Lung (tissue), 11 donors: ENCODE measurements at regions not wholly inside any gene's neighbourhood (a gene's known extent, or its start where the extent isn't known, plus 50 kb on each side); places are given as distances from the start of the nearest gene placed in this dataset.
A peak's percentile ranks its signal among the peaks of the same experiment; 100 is the strongest.

Experiments used
- ATAC-seq: fragments of 200-7000 bp; cut with Tn5 transposase; one replicate; pipeline ENCODE4 v1.9.1; 2020; ENCODE audit warnings: moderate number of reproducible peaks; ENCODE audit not compliant: insufficient read depth, low FRiP score
- DNase-seq, 3 donors: peaks; one replicate each; pipeline ENCODE4 v3.0.0-alpha.2; 2013 to 2017
- H3K27ac ChIP-seq, 2 donors: one replicate each; pipeline ENCODE4 v1.5.1; 2013; ENCODE audit warnings: mild to moderate bottlenecking in 2 of 2, moderate library complexity in 2 of 2, control low read depth in 1 of 2, inconsistent platforms in 1 of 2, low read depth in 1 of 2, low read length in 1 of 2
- H3K27me3 ChIP-seq, 3 donors: one replicate each; pipeline ENCODE4 v1.5.1; 2013; ENCODE audit warnings: low read length in 2 of 3; ENCODE audit not compliant: control insufficient read depth in 3 of 3, insufficient read depth in 3 of 3
- H3K36me3 ChIP-seq, 4 donors: one replicate each; pipeline ENCODE4 v1.5.1; 2013; ENCODE audit warnings: low read length in 4 of 4, mild to moderate bottlenecking in 1 of 4, moderate library complexity in 1 of 4; ENCODE audit not compliant: control insufficient read depth in 4 of 4, insufficient read depth in 4 of 4
- H3K4me1 ChIP-seq, 5 donors: one replicate each; pipeline ENCODE4 v1.5.1; 2013; ENCODE audit warnings: low read length in 5 of 5, mild to moderate bottlenecking in 2 of 5, moderate library complexity in 1 of 5; ENCODE audit not compliant: control insufficient read depth in 5 of 5, insufficient read depth in 5 of 5
- H3K4me3 ChIP-seq: one replicate; pipeline ENCODE4 v1.5.1; 2013; ENCODE audit warnings: mild to moderate bottlenecking, control low read depth, moderate library complexity
- H3K9ac ChIP-seq, 2 donors: one replicate each; pipeline ENCODE4 v1.5.1; 2013; ENCODE audit warnings: low read length in 2 of 2, control low read depth in 1 of 2; ENCODE audit not compliant: insufficient read depth in 1 of 2
- H3K9me3 ChIP-seq, 4 donors: one replicate each; pipeline ENCODE4 v1.5.1; 2013; ENCODE audit warnings: low read length in 3 of 4, mild to moderate bottlenecking in 1 of 4, moderate library complexity in 1 of 4; ENCODE audit not compliant: control insufficient read depth in 4 of 4, insufficient read depth in 3 of 4
- WGBS, 2 donors: extraction: QIAGEN DNeasy Blood & Tissue Kit; methylation state at CpG; one replicate each; pipeline ENCODE4 v1.1.7; 2013; 5-methylcytosine and 5-hydroxymethylcytosine counted together
- TF ChIP-seq, protein P1 (sequence below): IDR thresholded peaks from 2 replicates; pipeline ENCODE4 v1.5.1; 2012; ENCODE audit warnings: mild to moderate bottlenecking; ENCODE audit errors: control extremely low read depth, extremely low read depth
- donor health status: control.
- donor health status: control.
- donor health status: Bipolar disorder and iron deficiency.
- donor health status: healthy.
- donor health status: DM: yes; HTN: yes; CAD: no.

DNA sequence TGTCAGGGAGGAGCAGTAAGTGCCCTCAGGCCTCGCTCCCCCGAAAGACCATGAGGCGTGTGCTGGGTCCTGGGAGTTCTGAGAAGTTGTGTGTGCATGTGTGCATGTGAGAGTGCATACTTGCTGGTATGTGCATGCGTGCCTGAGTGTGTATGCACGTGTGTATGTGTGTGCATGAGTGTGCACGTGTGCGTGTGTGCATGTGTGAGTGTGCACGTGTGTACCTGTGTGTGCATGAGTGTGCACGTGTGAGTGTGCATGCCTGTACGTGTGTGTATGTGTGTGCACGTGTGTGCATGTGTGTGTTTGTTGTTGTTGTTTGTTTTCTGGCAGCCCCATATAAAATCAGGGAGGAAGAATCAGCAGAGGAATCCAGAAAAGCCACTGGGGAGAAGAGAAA is 426.7 kb downstream of the IRX2 start:
- Histone ChIP-seq H3K27me3 (no peaks in the 10 kb centered on the region), H3K36me3 (no peaks in the 10 kb centered on the region)
- 89 to 92% methylated on average over 11 of the region's 11 CpGs for WGBS, 2 donors

DNA sequence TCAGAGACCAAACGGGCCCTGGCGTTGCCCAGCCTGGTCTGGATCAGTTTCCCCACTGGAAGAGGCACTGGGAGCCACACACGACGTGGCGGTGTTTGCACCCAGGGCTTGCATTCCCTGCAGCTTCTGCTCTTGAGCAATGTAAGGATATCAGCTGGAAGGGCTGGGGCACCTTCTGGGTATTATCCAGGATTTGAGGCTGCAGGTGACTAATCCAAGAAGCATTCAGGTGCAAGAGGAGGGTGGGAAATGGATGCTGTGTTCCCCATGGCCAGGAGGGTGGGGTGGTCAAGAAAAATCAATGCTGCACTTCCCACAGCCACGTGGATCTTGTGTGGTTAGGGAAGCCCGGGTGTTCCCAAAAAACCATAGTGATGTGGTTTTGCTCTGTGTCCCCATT is 430.9 kb downstream of the IRX2 start:
- no peak overlapping the region for H3K4me3 ChIP-seq
- no peak overlapping the region for H3K27ac ChIP-seq
- no peaks in the 10 kb centered on the region for H3K27me3 ChIP-seq
- no peaks in the 10 kb centered on the region for H3K36me3 ChIP-seq
- no peak overlapping the region for H3K9ac ChIP-seq
- TF ChIP-seq, protein P1, sequence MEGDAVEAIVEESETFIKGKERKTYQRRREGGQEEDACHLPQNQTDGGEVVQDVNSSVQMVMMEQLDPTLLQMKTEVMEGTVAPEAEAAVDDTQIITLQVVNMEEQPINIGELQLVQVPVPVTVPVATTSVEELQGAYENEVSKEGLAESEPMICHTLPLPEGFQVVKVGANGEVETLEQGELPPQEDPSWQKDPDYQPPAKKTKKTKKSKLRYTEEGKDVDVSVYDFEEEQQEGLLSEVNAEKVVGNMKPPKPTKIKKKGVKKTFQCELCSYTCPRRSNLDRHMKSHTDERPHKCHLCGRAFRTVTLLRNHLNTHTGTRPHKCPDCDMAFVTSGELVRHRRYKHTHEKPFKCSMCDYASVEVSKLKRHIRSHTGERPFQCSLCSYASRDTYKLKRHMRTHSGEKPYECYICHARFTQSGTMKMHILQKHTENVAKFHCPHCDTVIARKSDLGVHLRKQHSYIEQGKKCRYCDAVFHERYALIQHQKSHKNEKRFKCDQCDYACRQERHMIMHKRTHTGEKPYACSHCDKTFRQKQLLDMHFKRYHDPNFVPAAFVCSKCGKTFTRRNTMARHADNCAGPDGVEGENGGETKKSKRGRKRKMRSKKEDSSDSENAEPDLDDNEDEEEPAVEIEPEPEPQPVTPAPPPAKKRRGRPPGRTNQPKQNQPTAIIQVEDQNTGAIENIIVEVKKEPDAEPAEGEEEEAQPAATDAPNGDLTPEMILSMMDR = no peak
- WGBS, 2 donors = 77 to 81% methylated on average over 7 of the region's 7 CpGs
- ATAC-seq = no peak
- peaks cover 0 to 18% (median 0%) of the 10 kb centered on the region in 5 donors for H3K4me1 ChIP-seq
- H3K9me3 ChIP-seq = peaks cover 0 to 7% (median 1%) of the 10 kb centered on the region in 4 donors
- DNase-seq = no peak

More for the DNA sequence above, 426.7 kb downstream of the IRX2 start:
- DNase-seq (no peak), ATAC-seq (no peak)
- H3K4me1 ChIP-seq = peaks cover 0 to 23% (median 6%) of the 10 kb centered on the region in 5 donors
- H3K27ac ChIP-seq = no peak overlapping the region
- H3K9ac ChIP-seq = no peak overlapping the region
- H3K9me3 ChIP-seq = peaks cover 0 to 2% (median 0%) of the 10 kb centered on the region in 4 donors
- no peak overlapping the region for H3K4me3 ChIP-seq
- TF ChIP-seq, protein P1 = no peak

DNA sequence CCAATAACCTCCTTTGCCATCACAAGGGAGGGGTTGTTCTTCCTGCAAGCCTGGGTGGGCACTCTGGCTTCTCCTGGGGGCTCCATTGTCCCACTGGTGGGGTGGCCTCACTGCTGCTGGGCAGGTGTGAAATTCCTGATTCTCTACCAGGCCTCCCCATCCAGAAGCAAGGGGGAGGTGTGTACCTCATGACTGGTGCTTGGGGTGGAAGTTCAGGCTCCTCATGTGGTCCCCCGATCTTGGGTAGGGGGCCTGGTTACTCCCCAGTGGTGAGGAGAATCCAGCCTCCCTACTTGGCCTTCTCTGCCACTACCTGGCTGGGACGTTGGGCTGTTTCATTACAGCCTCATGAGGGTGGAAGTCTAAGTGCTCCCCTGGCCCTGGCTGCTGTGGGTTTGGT is 433.9 kb downstream of the IRX2 start:
- TF ChIP-seq, protein P1 = no peak
- DNase-seq (no peak), ATAC-seq (no peak)
- Histone ChIP-seq H3K27ac (no peak overlapping the region), H3K4me3 (no peak overlapping the region), H3K4me1 (peaks cover 0 to 15% (median 0%) of the 10 kb centered on the region in 5 donors), H3K9me3 (peaks cover 0 to 7% (median 1%) of the 10 kb centered on the region in 4 donors), H3K9ac (no peak overlapping the region), H3K27me3 (no peaks in the 10 kb centered on the region), H3K36me3 (no peaks in the 10 kb centered on the region)
- WGBS, 2 donors = 69 to 75% methylated on average over 2 of the region's 2 CpGs

GRCh38 chr5:2311851-2312250 is 429.1 kb upstream of the IRX4 start:
- H3K27ac ChIP-seq = no peak overlapping the region
- no peaks in the 10 kb centered on the region for H3K36me3 ChIP-seq
- ATAC-seq = no peak
- TF ChIP-seq, protein P1 = no peak
- H3K4me1 ChIP-seq = peaks cover 0 to 18% (median 0%) of the 10 kb centered on the region in 5 donors
- DNase-seq = peak; percentile 58 to 80 (median 77)
- H3K4me3 ChIP-seq = no peak overlapping the region
- H3K9me3 ChIP-seq = peaks cover 0 to 4% (median 1%) of the 10 kb centered on the region in 4 donors
- H3K9ac ChIP-seq = no peak overlapping the region
- 28 to 29% methylated on average over 3 of the region's 3 CpGs for WGBS, 2 donors
- H3K27me3 ChIP-seq = no peaks in the 10 kb centered on the region
